ENCODE measurements at regions not wholly inside any gene's neighbourhood (a gene's known extent, or its start where the extent isn't known, plus 50 kb on each side); places are given as distances from the start of the nearest gene placed in this dataset.

DNA sequence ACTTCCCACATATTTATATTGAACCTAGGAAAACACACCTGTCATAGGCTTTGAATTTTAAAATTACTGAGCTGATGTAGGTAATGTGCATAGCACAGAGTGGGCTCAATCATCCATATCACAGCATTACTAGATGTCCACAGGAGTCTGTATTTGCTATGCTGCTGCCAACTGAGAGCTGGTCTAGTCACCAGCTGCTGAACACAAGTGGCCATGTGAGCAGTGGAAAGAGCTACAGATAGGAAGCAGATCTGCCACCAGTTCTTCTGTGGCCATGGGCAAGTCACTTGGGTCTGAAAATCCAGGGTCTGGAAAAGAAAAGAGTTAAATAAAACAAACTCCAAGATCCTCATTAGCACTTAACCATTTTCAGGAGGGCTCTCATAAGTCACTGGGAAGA, 91.8 kb downstream of the APIP start:
- peaks cover 2% of the 10 kb centered on the region for H3K9me3 Mint-ChIP-seq (ENCODE audit: unreplicated experiment)
- TF ChIP-seq, protein P1, sequence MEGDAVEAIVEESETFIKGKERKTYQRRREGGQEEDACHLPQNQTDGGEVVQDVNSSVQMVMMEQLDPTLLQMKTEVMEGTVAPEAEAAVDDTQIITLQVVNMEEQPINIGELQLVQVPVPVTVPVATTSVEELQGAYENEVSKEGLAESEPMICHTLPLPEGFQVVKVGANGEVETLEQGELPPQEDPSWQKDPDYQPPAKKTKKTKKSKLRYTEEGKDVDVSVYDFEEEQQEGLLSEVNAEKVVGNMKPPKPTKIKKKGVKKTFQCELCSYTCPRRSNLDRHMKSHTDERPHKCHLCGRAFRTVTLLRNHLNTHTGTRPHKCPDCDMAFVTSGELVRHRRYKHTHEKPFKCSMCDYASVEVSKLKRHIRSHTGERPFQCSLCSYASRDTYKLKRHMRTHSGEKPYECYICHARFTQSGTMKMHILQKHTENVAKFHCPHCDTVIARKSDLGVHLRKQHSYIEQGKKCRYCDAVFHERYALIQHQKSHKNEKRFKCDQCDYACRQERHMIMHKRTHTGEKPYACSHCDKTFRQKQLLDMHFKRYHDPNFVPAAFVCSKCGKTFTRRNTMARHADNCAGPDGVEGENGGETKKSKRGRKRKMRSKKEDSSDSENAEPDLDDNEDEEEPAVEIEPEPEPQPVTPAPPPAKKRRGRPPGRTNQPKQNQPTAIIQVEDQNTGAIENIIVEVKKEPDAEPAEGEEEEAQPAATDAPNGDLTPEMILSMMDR (IDR thresholded peaks at IDR 0.05; ENCODE audit: insufficient read depth, low read depth, low read length), result no peak
- TF ChIP-seq EZH2 (IDR thresholded peaks at IDR 0.05; ENCODE audit: insufficient read depth, low read length), result no peak
- Histone ChIP-seq H3K9ac (ENCODE audit: low read length) (no peak overlapping the region), H3K4me3 (ENCODE audit: insufficient read depth, low read depth, low read length) (no peak overlapping the region), H3K79me2 (ENCODE audit: insufficient read depth, low read length) (no peaks in the 10 kb centered on the region), H3K36me3 (ENCODE audit: insufficient read depth, low read length) (no peaks in the 10 kb centered on the region), H4K20me1 (ENCODE audit: insufficient read depth, low read length) (no peaks in the 10 kb centered on the region), H3K27me3 (ENCODE audit: insufficient read depth, low read length) (no peaks in the 10 kb centered on the region), H3K27ac (ENCODE audit: low read depth, low read length) (no peak overlapping the region), H2AFZ (ENCODE audit: low read depth, low read length) (no peak overlapping the region), H3K4me1 (ENCODE audit: insufficient read depth, low read length) (no peaks in the 10 kb centered on the region), H3K4me2 (ENCODE audit: low read length) (no peak overlapping the region), H3K9me3 (ENCODE audit: insufficient read depth, low read depth, low read length) (no peaks in the 10 kb centered on the region)
- H3K27ac Mint-ChIP-seq (ENCODE audit: unreplicated experiment), result no peak overlapping the region
- no peak overlapping the region for H3K4me3 Mint-ChIP-seq (ENCODE audit: unreplicated experiment)
- FAIRE-seq (no peak), DNase-seq (ENCODE audit: low read depth) (no peak)
- no peaks in the 10 kb centered on the region for H3K27me3 Mint-ChIP-seq (ENCODE audit: low read depth, unreplicated experiment)
- H3K4me1 Mint-ChIP-seq (ENCODE audit: low read depth, unreplicated experiment), result no peaks in the 10 kb centered on the region
- H3K36me3 Mint-ChIP-seq (ENCODE audit: low read depth, unreplicated experiment), result no peaks in the 10 kb centered on the region

DNA sequence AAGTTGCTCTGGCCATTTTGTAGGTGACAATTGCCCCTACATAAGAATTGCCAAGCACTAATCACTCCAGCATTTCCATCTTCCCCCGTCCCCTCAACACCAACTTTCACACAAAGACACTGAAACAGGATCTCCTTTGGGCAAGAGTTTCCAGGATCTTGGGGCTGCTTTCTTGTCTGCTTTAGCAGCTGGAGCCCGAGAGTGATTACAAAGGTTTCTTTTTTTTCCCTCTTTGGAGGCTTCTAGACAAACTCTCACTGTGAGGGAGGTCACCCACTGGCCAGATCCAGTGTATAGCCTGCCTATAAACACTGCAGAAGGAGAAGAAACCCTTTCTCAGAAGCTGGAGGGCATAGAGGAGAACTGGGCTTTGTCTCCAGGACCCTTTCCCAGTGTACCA, 92.5 kb downstream of the APIP start:
- no peak overlapping the region for H3K27ac ChIP-seq (ENCODE audit: low read depth, low read length)
- Mint-ChIP-seq H3K27me3 (ENCODE audit: low read depth, unreplicated experiment) (no peaks in the 10 kb centered on the region), H3K9me3 (ENCODE audit: unreplicated experiment) (peaks cover 4% of the 10 kb centered on the region), H3K4me1 (ENCODE audit: low read depth, unreplicated experiment) (no peaks in the 10 kb centered on the region), H3K27ac (ENCODE audit: unreplicated experiment) (no peak overlapping the region), H3K36me3 (ENCODE audit: low read depth, unreplicated experiment) (no peaks in the 10 kb centered on the region), H3K4me3 (ENCODE audit: unreplicated experiment) (no peak overlapping the region)
- no peak overlapping the region for H2AFZ ChIP-seq (ENCODE audit: low read depth, low read length)
- H3K4me2 ChIP-seq (ENCODE audit: low read length), result no peak overlapping the region
- no peaks in the 10 kb centered on the region for H3K4me1 ChIP-seq (ENCODE audit: insufficient read depth, low read length)
- H3K4me3 ChIP-seq (ENCODE audit: insufficient read depth, low read depth, low read length), result no peak overlapping the region
- H3K27me3 ChIP-seq (ENCODE audit: insufficient read depth, low read length), result no peaks in the 10 kb centered on the region
- no peaks in the 10 kb centered on the region for H3K36me3 ChIP-seq (ENCODE audit: insufficient read depth, low read length)
- H3K9me3 ChIP-seq (ENCODE audit: insufficient read depth, low read depth, low read length), result no peaks in the 10 kb centered on the region
- TF ChIP-seq EZH2 (IDR thresholded peaks at IDR 0.05; ENCODE audit: insufficient read depth, low read length), result no peak
- TF ChIP-seq, protein P1 (IDR thresholded peaks at IDR 0.05; ENCODE audit: insufficient read depth, low read depth, low read length), result no peak
- no peaks in the 10 kb centered on the region for H3K79me2 ChIP-seq (ENCODE audit: insufficient read depth, low read length)
- no peaks in the 10 kb centered on the region for H4K20me1 ChIP-seq (ENCODE audit: insufficient read depth, low read length)
- no peak overlapping the region for H3K9ac ChIP-seq (ENCODE audit: low read length)
- FAIRE-seq (no peak), DNase-seq (ENCODE audit: low read depth) (no peak)

- TF ChIP-seq, protein P1 (IDR thresholded peaks at IDR 0.05; ENCODE audit: insufficient read depth, low read depth, low read length), result no peak
- no peak for TF ChIP-seq EZH2 (IDR thresholded peaks at IDR 0.05; ENCODE audit: insufficient read depth, low read length)
- H3K4me3 ChIP-seq (ENCODE audit: insufficient read depth, low read depth, low read length), result no peak overlapping the region
- no peaks in the 10 kb centered on the region for H3K4me1 ChIP-seq (ENCODE audit: insufficient read depth, low read length)
- peaks cover 4% of the 10 kb centered on the region for H3K9me3 Mint-ChIP-seq (ENCODE audit: unreplicated experiment)
- no peaks in the 10 kb centered on the region for H3K36me3 Mint-ChIP-seq (ENCODE audit: low read depth, unreplicated experiment)
- H3K4me2 ChIP-seq (ENCODE audit: low read length), result no peak overlapping the region
- H3K9me3 ChIP-seq (ENCODE audit: insufficient read depth, low read depth, low read length), result no peaks in the 10 kb centered on the region
- H3K36me3 ChIP-seq (ENCODE audit: insufficient read depth, low read length), result no peaks in the 10 kb centered on the region
- H3K9ac ChIP-seq (ENCODE audit: low read length), result no peak overlapping the region
- FAIRE-seq (no peak), DNase-seq (ENCODE audit: low read depth) (no peak)
- no peaks in the 10 kb centered on the region for H3K27me3 Mint-ChIP-seq (ENCODE audit: low read depth, unreplicated experiment)
- no peak overlapping the region for H3K27ac ChIP-seq (ENCODE audit: low read depth, low read length)
- no peak overlapping the region for H3K27ac Mint-ChIP-seq (ENCODE audit: unreplicated experiment)
- no peaks in the 10 kb centered on the region for H3K79me2 ChIP-seq (ENCODE audit: insufficient read depth, low read length)
- no peaks in the 10 kb centered on the region for H3K27me3 ChIP-seq (ENCODE audit: insufficient read depth, low read length)
- H3K4me3 Mint-ChIP-seq (ENCODE audit: unreplicated experiment), result no peak overlapping the region
- H2AFZ ChIP-seq (ENCODE audit: low read depth, low read length), result no peak overlapping the region
- no peaks in the 10 kb centered on the region for H4K20me1 ChIP-seq (ENCODE audit: insufficient read depth, low read length)
- H3K4me1 Mint-ChIP-seq (ENCODE audit: low read depth, unreplicated experiment), result no peaks in the 10 kb centered on the region
Observed at GRCh38 chr11:34823197-34823596, 93.0 kb downstream of the APIP start.

Data from astrocyte (in vitro differentiated cells and primary cell).